AG09319 (cell line): ENCODE measurements at regions not wholly inside any gene's neighbourhood (a gene's known extent, or its start where the extent isn't known, plus 50 kb on each side); places are given as distances from the start of the nearest gene placed in this dataset.

Source experiments
- DNase-seq: peaks from one replicate; pipeline ENCODE4 v3.0.0-alpha.2; 2010; ENCODE audit warnings: low read depth; ENCODE audit errors: extremely low read depth
- CTCF ChIP-seq: IDR thresholded peaks from 2 replicates; pipeline ENCODE4 v1.5.1; 2011; ENCODE audit warnings: low read depth, mild to moderate bottlenecking, inconsistent platforms, low read length, moderate library complexity

GRCh38 chr1:60823151-60823550 is 259.2 kb upstream of the NFIA start:
- DNase-seq = no peak
- TF ChIP-seq CTCF = no peak

- no peak for DNase-seq
- no peak for TF ChIP-seq CTCF
Measured at GRCh38 chr1:60822252-60822651, 260.1 kb upstream of the NFIA start.

GRCh38 chr1:60821156-60821555 is 261.2 kb upstream of the NFIA start:
- no peak for DNase-seq
- TF ChIP-seq CTCF = no peak

GRCh38 chr1:60818969-60819701 is 263.2 kb upstream of the NFIA start:
- no peak for TF ChIP-seq CTCF
- no peak for DNase-seq

- DNase-seq = no peak
- TF ChIP-seq CTCF = no peak
Measured at GRCh38 chr1:60813071-60813470, 269.3 kb upstream of the NFIA start.

GRCh38 chr1:60809204-60809980 is 273.0 kb upstream of the NFIA start:
- no peak for DNase-seq

More at GRCh38 chr1:60809204-60809980, 273.0 kb upstream of the NFIA start:
- TF ChIP-seq CTCF = no peak
